HG02610 (cell line): ENCODE measurements at regions not wholly inside any gene's neighbourhood (a gene's known extent, or its start where the extent isn't known, plus 50 kb on each side); places are given as distances from the start of the nearest gene placed in this dataset.

Experiments
- ATAC-seq: cut with Tn5 transposase; IDR thresholded peaks from one replicate; pipeline ENCODE4 v1.9.1; 2021; ENCODE audit warnings: mild to moderate bottlenecking, moderate library complexity; ENCODE audit not compliant: unreplicated experiment

DNA sequence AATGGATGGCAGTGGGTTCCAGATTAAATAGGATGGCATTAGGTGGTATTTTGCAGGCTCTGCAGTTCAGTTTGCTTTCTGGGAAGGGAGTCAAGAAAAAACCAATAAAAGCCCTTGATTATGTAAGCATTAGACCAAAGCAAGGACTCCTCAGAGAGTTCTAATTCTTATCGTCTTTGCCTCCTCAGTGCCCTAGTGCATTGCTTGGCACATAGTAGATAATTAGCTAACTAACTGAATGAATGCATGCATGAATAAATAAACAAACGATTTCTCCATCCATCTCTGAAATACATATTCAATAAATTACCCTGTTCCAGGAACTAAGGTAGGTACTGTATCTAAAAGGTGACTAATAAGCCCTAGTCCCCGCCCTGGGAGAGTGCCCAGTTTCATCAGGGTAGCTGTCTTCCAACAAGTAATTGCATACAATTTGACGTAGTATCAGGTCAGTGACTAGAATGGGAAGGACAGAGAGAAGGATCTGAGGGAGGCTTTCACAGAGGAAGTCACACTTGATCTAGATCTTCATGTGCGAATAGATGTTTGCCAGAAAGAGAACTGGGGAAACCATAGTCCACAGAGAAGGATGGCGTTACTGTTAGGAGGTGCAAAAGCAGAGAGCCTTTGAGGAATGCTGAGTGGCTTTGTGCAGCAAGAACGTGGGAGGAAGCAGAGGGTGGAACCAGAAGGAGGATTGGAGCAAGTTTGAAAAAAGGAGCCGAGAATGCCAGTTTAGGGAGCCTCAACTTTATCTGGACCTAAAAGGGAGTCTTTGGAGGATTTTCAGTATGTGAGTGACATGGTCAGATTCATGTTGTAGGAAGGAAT, 111.4 kb downstream of the TBX19 start:
- ATAC-seq: no peak

DNA sequence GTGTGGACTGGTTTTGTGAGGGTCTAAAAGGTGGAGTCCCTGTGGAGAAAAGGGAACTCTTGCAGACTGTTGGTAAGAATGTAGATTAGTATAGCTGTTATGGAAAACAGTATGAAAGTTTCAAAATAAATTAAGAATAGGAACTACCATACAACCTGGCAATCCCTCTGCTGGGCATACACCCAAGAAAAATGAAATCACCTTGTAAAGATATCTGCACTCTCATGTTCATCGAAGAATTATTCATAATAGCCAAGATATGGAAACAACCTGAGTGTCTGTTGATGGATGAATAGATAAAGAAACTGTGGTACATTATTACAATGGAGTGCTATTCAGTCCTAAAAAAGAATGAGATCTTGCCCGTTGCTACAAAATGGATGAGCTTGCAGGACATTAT, 109.6 kb downstream of the TBX19 start:
- no peak for ATAC-seq

DNA sequence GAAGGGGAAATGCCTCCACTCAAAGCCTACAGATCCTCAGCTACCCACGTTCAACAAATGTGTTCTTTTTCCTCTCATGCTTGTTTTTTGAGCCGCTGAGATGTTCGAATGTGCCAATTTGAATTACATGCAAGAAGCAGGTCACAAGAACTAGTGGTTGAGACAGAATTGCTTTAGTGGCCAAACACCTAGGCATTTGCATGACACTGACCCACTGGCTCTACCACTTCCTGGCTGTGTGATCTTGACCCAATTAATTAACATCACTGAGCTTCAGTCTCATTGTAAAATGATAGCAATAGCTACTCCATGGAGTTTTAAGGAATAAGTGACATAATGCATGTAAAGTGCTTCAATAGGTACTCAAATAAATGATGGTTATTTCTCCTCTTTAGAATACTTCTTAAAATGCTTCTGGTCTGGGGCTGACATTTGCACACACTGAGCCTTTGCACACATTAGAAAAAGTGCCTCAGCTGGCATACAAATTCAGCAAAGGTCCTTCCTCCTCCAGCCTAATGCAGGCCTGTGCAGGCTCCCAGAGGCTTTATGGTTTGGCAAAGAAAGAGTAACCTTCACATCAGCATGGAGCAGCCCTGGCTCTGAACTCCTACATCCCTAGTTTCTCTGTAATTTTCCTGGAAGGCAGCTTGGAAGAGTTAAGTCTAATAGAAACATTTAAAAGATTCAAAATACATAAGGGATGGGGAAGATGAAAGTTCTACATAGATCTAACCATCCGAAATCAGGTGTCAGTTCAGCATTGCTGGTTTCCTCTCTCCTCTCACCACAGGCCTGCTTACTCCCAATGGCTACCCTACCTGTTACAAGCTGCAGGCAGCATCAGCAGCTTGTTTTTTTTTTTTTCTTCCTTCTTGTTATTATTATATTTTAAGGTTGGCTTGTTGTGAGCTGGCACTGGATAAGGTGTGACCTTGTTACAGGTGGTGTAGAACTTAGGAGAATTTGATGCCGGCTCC, 107.4 kb downstream of the TBX19 start:
- ATAC-seq: no peak

DNA sequence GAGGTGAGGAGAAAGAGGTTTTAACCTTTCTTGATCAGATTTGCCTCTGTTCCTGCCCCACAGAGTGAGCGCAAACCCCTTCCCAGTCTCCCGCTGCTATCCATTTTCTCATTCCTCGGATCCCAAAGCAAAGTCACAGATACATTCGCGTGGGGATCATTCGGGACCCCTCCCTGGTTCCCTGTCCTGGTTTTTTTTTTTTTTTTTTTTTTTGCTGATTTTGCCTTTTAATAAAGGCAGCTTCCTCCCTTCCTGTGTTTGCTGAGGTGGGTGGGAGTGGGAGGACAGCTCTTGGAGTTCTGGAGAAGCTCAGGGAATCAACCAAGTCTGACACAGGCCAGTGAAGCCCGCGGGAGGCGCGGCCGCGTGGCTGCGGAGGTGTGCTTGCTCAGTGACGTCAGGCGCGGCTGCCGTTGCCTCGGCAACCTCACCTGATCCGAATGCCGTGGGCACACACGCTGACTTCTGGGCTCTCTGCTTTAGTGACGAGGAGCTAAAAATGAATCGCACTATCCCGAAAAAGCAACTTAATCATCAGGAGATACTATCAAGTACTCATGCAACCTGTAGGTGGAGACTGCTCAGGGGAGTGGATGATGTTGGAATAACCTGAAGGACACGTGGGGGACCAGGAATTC, 106.4 kb downstream of the TBX19 start:
- no peak for ATAC-seq

DNA sequence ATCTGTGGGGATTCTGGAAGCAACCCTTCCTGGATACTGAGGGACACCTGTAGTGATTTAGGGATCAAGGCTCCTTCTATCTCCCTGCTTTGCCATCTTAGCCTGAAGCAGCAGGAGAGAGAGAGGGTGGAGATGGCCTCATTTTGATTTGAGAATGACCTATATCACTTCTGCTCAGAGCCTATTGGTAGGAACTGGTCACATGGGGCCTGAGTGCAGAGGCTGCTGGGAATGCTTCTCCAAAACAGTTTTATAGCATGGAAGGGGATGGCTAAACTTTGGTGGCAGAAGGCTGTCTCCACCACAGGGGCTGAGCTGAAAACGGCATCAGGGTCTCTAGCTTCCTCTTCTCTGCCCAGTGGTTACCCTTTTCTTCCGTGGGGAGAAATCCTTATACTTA, 105.8 kb downstream of the TBX19 start:
- ATAC-seq: no peak

DNA sequence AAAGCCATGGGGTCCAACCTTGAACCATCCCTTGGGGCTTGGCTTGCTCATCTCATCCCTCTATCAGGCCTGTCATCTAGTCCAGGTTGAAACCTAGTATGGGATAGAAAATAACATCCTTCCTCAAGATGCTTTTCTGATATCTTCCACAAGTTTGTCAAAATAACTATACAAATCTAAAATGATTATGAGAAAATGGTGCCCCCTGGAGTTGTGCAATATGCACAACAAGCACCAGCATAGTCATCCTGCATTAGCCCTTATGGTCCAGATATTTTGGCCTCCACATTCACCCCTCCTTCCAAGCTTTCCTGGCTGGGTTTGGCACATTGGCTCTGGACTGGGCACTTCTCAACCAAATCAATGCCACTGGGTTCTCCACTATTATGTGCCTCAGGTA, 101.2 kb downstream of the TBX19 start:
- no peak for ATAC-seq

DNA sequence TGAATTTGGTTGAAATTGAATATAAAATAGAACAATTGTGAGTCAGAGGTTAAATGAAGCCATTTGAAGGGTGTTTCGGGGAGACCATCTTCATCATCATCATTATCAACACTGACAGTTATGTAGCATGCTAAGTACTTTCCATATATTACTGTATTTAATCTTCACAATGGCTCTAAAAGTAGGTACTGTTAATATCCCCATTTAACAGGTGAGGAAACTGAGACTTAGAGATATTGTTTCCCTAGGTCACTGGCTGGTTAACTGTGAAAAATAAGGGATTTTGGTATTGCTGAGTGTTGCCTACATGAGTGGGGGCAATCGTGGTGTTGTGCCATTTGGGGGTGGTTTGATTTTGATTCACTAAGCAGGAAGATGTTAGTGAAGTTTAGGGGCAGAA, 100.3 kb downstream of the TBX19 start:
- no peak for ATAC-seq

DNA sequence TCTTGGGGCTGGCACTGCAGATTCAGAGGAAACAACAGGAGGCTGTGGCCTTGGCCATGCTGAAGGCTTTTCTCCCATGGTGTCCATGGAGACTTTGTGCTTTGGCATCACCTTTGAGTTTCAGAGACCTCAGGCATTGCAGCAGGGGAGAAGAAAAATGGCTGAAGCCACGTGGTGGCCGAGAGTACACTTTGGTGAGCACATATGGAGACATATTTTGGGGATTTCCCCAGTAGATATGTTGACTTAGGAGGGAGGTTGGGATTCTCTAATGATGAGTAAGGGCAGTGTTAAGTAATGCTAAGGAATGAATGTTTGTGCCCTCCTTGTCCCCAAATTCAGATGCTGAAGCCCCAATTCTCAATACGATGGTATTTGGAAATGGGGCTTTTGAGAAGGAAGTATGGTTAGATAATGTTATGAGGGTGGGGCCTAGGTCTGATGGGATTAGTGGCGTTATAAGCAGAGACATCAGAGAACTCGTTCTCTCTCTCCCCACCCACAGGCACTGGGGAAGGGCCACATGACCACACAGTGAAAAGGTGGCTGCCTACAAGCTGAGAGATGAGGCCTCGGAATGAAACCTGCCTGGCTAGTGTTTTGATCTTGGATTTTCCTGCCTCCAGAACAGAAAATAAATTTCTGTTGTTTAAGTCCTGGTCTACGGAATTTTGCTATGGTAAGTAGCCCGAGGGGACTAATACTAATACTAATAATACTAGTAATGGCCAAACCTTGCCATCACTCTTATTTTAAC, 98.6 kb downstream of the TBX19 start:
- ATAC-seq: no peak

DNA sequence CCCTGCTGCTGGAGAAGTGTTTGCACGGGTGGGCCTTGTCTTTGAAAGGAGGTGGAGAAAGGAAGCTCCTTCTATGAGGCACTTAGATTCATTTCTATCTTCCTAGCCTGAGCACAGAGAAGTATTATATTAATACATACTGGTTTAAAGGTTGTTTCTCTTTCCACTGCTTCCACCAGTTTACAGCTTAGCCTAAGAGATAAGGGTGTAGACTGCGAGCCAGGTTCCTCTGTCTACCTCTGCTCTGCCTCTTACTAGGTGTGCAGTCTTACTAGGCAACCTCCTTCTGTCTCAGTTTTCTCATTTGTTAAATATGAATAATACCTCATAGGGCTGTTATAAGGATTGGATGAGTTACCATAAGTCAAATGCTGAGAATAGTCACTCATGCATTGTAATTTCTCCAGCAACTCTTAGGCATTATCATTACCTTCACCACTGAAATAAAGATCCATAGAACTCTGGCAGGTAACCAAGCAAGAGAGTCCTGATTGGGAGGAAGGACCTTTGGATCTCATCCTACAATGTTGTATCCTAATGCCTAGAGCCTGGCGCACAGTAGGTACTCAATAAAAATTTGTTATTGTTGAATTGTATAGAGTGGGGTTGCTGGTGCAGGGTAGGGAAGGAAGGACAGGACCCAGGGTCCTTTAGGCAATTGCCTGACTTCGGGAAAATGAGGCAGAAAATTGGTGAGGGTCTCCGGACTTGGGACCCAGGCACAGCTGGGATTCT, 95.1 kb downstream of the TBX19 start:
- ATAC-seq: no peak

DNA sequence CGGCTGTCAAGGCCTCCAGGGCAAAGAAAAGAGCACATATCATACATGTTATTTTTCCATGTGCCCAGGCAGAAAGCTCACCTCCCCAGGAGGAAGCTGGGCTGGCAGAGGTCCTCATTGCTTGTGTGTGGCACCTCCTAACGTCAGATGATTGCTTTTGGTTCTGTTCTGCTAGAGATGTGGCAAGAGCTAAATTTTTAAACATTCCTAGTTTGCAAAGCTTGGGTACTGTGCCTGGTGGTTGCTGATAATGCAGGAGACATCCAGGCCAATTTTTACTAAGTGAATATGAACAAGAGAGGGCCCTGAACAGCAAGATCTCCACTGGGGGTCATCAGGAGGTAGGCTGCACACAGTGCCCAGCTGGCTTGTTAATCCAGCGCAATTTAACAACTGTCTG, 93.9 kb downstream of the TBX19 start:
- no peak for ATAC-seq

DNA sequence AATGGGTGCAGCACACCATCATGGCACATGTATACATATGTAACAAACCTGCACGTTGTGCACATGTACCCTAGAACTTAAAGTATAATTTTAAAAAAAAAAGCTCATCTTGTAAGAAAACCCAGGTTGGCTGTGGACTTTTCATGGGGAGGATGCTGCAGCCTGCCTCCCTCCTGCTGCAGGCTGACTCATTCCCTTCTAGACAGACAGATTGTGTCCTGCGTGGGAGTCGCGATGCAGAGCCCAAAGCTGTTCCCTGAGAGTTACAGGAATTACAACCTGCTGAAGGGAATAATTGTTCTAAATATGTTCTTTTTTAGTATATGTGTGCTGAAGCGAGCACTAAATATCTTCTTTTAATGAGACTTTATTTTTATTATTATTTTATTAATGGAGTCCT, 93.2 kb downstream of the TBX19 start:
- no peak for ATAC-seq

DNA sequence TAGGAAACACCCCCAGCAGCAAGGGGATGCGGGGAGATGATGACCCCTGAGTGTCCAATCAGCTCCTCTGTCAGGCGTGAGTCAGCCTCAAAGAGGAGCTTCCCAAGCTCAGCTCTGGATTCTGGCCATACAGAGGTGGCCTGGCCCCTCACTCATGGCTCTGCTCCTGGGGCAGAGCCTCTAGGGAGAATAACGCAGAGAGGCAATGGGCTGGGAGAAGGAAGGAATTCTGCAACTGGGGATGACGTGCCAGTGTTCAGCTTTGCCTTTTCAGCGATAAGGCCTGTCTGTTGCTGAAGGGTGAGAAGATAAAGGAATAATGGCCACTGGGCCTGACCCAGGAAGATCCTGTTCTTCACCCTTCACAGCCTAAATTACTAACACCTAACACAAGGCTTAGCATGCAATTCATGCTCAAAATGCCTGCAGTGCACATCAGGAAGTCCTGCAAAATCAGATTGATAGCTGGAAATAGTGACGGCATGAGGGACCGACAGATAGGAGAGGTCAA, 92.2 kb downstream of the TBX19 start:
- no peak for ATAC-seq

DNA sequence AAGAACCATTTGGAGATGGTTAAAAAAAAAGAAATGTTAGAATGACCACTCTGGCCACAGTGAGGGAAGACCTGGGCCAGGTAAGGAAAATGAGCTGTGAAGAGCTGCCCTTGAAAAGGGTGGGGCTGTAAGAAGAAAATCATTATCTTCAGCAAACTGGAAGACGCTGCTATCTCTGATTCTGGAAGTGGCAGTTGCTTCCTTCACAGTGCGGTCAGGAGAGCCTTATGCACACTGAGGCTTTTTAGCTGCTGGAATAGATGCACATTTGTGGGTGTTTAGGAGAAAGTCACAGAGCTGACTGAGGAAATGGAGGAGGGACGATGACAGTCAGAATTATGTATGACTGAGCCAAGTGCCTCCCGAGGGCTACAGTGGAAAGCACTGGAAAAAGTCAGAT, 91.6 kb downstream of the TBX19 start:
- ATAC-seq: no peak

DNA sequence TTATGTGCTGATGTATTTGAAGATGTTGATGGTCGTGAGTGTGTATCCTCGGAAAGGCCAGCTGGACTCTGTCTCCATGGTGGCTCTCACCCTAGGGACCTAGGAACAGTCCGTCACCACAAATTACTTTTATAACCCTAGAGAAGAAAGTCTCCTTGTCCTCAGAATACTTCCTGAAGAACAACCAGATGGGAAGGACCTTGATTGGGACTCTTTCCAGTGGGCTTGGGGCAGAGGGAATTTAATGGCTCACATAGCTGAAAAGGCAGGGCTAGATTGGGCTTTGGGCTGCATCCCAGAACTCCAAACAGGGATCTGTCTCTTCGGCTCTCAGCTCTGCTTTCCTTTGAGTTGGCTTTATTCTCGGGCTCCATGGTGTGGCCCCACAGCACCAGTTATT, 90.8 kb downstream of the TBX19 start:
- no peak for ATAC-seq

DNA sequence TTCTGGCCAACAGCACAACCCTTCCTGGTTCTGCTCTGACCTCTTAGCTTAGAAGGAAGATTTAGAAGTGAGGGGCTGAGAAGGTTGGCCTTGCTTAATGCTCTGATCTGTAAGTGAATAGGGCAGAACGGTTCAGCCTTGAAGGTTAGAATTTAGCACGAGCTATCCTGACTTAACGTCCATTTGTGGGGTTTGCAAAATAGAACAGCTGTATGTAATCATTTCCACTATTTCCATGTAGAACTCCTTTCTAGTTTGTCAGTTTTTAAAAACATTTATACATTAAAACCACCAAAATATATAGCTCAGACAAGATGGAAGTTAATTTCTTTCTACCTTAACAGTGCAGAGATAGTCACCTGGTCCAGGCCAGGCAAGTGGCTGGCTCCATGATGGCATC, 89.9 kb downstream of the TBX19 start:
- ATAC-seq: no peak

DNA sequence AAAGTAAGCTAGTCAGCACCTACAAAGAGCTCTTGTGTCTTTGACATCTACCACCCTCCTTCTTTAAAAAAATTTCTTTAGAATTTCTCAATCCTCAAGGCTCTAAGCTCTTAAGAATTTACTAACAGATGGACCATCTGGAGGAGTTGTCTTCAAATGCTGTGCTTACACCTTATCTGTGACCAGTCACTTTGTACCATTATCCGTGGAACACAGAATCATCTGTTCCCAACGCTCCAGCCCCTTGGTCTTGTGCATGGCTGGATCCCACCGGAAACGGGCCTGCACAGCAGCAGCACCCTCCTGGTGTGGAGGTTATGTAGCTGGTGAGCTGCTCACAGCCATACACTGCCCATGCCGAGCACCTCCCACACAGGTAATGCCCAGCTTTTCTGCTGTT, 89.0 kb downstream of the TBX19 start:
- no peak for ATAC-seq

DNA sequence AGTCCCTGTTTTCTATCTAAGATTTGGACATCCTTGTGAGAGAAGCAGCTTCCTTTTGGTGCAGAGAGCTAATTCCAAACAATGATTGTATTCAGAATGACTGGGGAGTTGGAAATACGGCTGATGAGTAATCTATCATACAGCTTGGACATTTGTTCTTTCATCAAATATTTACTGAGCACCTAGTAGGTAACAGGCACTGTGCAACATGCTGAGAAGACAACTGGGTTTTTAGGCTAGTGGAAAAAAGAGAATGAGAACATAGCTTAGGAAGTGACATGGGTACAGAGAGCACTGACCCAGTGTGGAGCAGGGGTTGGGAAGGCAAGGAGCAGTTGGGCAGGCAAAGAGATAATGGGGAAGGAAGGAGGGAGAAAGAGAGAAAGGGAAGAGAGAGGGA, 87.5 kb downstream of the TBX19 start:
- no peak for ATAC-seq

DNA sequence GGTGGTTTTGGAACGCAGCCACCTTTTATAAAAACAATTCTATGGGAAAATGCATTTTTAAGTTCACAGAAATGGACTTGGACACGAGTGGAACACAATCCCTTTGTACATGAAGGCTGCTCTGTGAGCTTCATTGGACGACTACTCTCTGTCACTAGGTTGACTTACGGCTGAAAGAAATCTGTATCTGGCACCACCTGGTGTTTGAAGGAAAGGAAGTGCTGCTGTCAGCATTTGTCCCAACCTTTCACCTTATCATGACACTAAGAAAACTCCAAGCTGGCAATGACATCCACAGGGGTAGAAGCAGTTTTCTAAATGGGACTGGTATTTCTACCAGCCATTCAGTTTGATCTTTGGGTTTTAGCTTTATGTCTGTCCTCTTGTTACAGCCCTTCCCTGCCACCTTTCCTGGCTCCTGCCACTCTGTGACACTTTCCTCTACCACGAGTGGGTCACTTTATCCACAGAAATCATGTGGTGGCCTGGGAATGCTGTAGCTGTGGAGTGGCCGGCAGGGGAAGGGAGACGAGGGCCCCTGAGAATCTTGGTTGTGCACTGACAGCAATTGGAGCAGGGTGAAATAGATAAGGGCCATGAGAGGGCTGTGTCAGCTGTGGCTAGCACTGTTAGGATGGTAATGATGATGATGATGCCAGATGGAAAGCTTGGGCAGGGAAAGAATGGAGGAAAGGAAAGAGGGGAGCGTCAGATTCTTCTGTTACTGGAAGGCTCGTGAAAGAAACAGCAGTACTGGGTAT, 85.2 kb downstream of the TBX19 start:
- ATAC-seq: no peak
